ENCODE measurements at regions not wholly inside any gene's neighbourhood (a gene's known extent, or its start where the extent isn't known, plus 50 kb on each side); places are given as distances from the start of the nearest gene placed in this dataset.

- Histone ChIP-seq H2AK5ac (ENCODE audit: low read depth, low read length) (no peak overlapping the region), H4K20me1 (ENCODE audit: insufficient read depth, low read length) (no peaks in the 10 kb centered on the region), H3K23ac (ENCODE audit: low read depth, low read length) (no peak overlapping the region), H4K8ac (ENCODE audit: low read depth in 2 of 2, low read length in 2 of 2) (no peak overlapping the region), H3K18ac (ENCODE audit: low read depth, low read length) (no peak overlapping the region), H3K56ac (ENCODE audit: extremely low read depth, insufficient read depth, low read length) (no peak overlapping the region), H3K4me1 (ENCODE audit: control insufficient read depth, insufficient read depth, low read length) (no peaks in the 10 kb centered on the region), H2BK15ac (ENCODE audit: low read depth, low read length) (no peak overlapping the region), H4K91ac (ENCODE audit: insufficient read depth, low read depth, low read length) (no peak overlapping the region), H4K5ac (ENCODE audit: low read depth, low read length) (no peak overlapping the region), H3K36me3 (ENCODE audit: control insufficient read depth, insufficient read depth, low read length) (no peaks in the 10 kb centered on the region), H3K79me1 (ENCODE audit: low read depth in 1 of 2, low read length in 2 of 2) (no peaks in the 10 kb centered on the region), H2BK20ac (ENCODE audit: low read depth, low read length) (no peak overlapping the region), H3K4me3 (ENCODE audit: insufficient read depth, low read depth, low read length) (no peak overlapping the region), H2BK120ac (ENCODE audit: low read depth, low read length) (no peak overlapping the region), H3K9ac (ENCODE audit: low read depth, low read length) (no peak overlapping the region), H3K14ac (replicated peaks; ENCODE audit: low read depth, low read length) (no peak overlapping the region), H2BK5ac (ENCODE audit: low read depth, low read length, poor library complexity, severe bottlenecking) (no peak overlapping the region), H3K27ac (ENCODE audit: insufficient read depth, low read length) (no peak overlapping the region), H2AFZ (replicated peaks; ENCODE audit: low read length, poor library complexity) (no peak overlapping the region), H3K9me1 (ENCODE audit: insufficient read depth, low read length) (no peaks in the 10 kb centered on the region), H3K4me2 (ENCODE audit: low read depth, low read length) (no peak overlapping the region), H3K4ac (ENCODE audit: low read depth, low read length) (no peak overlapping the region), H3K27me3 (ENCODE audit: control insufficient read depth, insufficient read depth, low read length) (no peaks in the 10 kb centered on the region), H3K9me3 (ENCODE audit: control insufficient read depth, insufficient read depth, low read length) (peaks cover 7% of the 10 kb centered on the region; the same call in 1 of the 2 replicates), H2AK9ac (replicated peaks; ENCODE audit: low read depth, low read length, poor library complexity) (no peak overlapping the region)
- dilution Hi-C loops (cut with HindIII; ENCODE audit: low sequenced_read_pairs, unreplicated experiment): no loop called here
- in situ Hi-C loops (cut with MboI; ENCODE audit: low sequenced_read_pairs): no loop called here
- WGBS, 2 experiments (ENCODE audit: extremely low coverage in 2 of 2, insufficient read length in 1 of 2): no CpG with 5 or more reads among the region's 2 CpGs
- no TSS peak for BruUV-seq (replicated peaks)
- no peak for DNase-seq
- intact Hi-C loops (cut with micrococcal nuclease): no loop called here
- no peak for TF ChIP-seq CEBPB (IDR thresholded peaks at IDR 0.05; ENCODE audit: low read depth, low read length)
- TF ChIP-seq RAD21 (IDR thresholded peaks at IDR 0.05; ENCODE audit: low read length): no peak
- TF ChIP-seq ELK1 (IDR thresholded peaks at IDR 0.05; ENCODE audit: borderline replicate concordance, low read depth, low read length): no peak
- TF ChIP-seq CTCF (conservative IDR thresholded peaks at IDR 0.05; ENCODE audit: low read depth, low read length): no peak
- TF ChIP-seq RFX5 (IDR thresholded peaks at IDR 0.05; ENCODE audit: low read depth, low read length): no peak
- no peak for TF ChIP-seq POLR2A (IDR thresholded peaks at IDR 0.05; ENCODE audit: low read depth, low read length)
- no peak for TF ChIP-seq RCOR1 (IDR thresholded peaks at IDR 0.05; ENCODE audit: insufficient replicate concordance, low read length)
- no peak for TF ChIP-seq FOS (IDR thresholded peaks at IDR 0.05; ENCODE audit: low read depth, low read length)
- no peak for TF ChIP-seq CHD1 (IDR thresholded peaks at IDR 0.05; ENCODE audit: low read depth, low read length)
- no peak for TF ChIP-seq NFE2L2 (IDR thresholded peaks at IDR 0.05; ENCODE audit: low read depth, low read length)
- no peak for TF ChIP-seq USF2 (IDR thresholded peaks at IDR 0.05; ENCODE audit: low read depth, low read length)
- no peak for TF ChIP-seq MXI1 (IDR thresholded peaks at IDR 0.05; ENCODE audit: borderline replicate concordance, low read depth, low read length)
- ChIA-PET CTCF (no interaction called here), POLR2A (ENCODE audit: unreplicated experiment) (no interaction called here)
- ATAC-seq (ENCODE audit: low read depth): no peak
These were observed 759.6 kb upstream of the NDST4 start for GRCh38 chr4:115873048-115873447.

All from IMR-90 (cell line).